ENCODE measurements at regions not wholly inside any gene's neighbourhood (a gene's known extent, or its start where the extent isn't known, plus 50 kb on each side); places are given as distances from the start of the nearest gene placed in this dataset.
A peak's percentile ranks its signal among the peaks of the same experiment; 100 is the strongest.
"Not testable (repeated sequence)": the region's sequence is repeated elsewhere in the genome, so short reads cannot be mapped to it uniquely, and the experiment has no call there.

DNA sequence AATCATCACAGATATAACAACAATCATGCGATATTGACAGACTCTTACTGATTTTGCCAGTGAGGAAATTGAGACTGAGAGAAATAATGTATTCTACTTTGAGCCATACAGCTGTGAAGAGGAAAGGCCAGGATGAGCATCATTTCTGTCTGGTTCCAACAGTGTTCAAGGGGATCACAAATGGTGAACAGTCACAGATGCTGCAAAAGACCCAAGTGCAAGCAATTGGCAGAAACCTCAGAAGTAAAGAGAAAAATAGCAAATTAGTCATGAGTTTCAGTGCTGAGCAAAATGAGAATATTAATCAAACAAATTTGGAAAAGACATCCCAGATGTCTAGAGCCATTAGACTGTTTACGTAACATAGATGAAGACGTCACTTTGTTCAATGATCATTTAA is 114.1 kb downstream of the RAB38 start:
- DNase-seq (ENCODE audit: low spot score): no peak

- no peak for DNase-seq (ENCODE audit: low spot score)
These were observed 115.9 kb downstream of the RAB38 start for GRCh38 chr11:88059326-88059725.

DNA sequence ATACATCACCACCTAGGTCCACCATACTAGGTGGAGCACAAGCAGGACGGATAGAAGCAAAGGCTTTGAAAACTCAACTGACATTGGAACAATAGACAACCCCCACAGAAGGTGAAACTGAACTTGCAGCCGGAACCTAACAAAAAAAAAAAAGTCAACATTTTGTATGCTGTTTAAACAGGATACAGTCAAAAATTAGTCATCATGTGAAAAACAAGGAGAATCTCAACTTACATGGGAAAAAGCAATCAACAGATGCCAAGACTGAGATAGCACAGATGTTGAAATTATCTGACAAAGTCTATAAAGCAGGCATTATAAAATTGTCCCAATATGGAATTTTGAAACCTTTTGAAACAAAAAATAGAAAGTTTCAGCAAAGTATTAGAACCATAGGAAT is 123.8 kb downstream of the RAB38 start:
- no peak for DNase-seq (ENCODE audit: low spot score)

DNA sequence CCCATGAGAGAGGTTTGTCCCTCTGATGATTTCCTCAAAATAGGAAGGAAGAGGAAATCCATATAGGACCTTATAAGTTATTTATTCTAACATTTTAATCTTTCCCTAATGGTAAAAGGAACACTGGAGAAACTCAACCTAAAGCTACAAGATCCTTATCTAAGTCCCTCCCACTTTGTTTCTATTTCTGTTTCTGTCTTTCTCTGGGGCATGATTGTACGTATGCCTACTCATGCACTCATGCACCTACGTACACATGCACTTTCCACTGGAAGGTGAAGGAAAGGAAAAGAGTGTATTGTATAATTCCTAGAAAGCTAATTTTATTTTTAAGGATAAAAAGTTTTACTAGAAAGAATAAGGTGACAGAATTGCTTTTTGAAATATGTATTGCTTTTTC is 125.0 kb downstream of the RAB38 start:
- DNase-seq (ENCODE audit: low spot score): no peak

DNA sequence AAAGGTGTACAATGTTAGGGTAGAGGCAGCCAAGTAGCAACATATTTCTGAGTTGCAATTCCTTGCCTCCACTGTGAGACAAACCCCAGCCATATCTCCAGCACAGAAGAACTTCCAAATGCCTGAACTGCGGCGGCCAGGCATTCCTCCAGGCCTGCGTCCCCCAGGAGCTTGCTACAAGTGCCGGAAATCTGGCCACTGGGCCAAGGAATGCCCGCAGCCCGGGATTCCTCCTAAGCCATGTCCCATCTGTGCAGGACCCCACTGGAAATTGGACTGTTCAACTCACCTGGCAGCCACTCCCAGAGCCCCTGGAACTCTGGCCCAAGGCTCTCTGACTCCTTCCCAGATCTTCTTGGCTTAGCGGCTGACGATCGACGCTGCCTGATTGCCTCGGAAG is 130.0 kb downstream of the RAB38 start:
- DNase-seq (ENCODE audit: low spot score): not testable (repeated sequence)

DNA sequence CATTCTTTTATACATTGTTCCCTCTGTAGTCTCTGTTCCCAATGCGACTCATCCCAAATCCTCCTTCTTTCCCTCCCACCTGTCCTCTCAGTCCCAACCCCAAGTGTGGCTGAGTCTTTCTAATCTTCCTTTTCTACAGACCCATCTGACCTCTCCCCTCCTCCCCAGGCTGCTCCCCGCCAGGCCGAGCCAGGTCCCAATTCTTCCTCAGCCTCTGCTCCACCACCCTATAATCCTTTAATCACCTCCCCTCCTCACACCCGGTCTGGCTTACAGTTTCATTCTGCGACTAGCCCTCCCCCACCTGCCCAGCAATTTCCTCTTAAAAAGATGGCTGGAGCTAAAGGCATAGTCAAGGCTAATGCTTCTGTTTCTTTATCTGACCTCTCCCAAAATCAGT is 130.6 kb downstream of the RAB38 start:
- not testable (repeated sequence) for DNase-seq (ENCODE audit: low spot score)

GRCh38 chr11:88043149-88043548 is 132.1 kb downstream of the RAB38 start:
- DNase-seq (ENCODE audit: low spot score): no peak

DNA sequence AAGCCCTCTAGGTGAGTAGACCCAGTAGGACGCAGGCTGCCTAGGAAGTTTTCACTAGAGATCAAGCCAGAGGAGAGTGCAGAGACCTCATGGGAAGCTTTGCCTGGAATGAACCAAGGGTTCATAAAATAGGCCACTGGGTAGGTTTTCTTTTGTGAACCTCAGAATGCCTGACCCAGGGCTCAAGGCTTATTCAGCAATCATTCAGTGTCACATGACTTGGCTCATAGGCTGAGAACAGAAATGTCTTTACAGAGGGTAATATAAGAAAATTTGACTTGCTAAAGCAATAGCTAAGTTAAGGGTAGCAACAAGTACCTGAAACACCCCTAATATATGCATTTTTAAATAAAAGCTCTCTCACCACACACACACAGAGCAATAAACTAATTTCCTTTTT is 132.6 kb downstream of the RAB38 start:
- DNase-seq (ENCODE audit: low spot score): no peak

- no peak for DNase-seq (ENCODE audit: low spot score)
These were observed 133.0 kb downstream of the RAB38 start for GRCh38 chr11:88042238-88042637.

DNA sequence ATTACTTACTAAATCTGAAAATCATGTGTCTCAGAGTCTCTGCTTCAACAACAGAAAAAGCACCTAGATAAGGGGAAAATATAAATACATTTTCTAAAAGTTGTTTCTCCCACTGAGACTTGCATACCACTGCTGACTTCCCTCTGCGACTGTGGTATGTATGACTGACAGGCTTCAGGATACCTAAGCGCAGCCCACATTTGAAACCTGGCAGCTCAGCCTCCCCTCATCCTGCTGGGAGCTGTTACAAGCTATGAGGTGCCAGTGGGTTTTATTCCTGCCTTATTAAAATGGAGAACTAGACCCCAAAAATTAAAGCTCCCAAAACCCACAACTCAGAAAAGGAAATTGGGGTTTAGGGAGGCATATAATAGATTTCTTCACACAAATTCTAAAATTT is 133.6 kb downstream of the RAB38 start:
- DNase-seq (ENCODE audit: low spot score): no peak

- no peak for DNase-seq (ENCODE audit: low spot score)
These were observed 135.1 kb downstream of the RAB38 start for GRCh38 chr11:88040148-88040496.

DNA sequence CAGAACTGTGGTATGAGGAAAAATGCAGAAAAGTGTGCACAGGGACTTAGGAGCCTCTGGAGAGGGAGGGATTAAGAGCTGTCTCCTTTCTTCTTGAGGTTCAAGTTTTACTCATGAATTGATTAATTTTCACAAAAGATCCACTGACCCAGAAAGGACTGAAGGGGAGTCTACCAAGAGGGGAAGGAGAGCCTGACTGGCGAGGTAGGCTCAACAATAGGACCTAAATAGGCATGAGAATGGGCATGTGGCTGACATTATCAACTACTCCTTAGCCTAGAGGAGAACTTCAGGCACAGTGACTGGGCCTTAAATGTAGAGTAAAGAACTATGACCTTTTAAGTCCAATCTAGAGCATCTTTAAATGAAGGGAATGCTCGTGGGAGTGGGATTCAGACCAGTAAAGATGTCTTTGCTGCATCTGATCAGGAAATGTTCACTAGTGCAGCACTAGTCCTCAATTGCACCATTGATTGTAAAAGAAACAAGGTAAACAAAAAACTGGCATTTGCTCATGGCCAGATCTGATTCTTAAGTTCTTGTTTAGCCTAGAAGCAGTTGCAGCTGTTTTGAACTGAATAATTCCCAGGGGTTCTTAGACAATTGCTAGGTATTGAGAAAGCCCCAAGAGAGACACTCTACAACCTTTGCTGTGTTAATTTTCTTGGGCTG is 135.6 kb downstream of the RAB38 start:
- no peak for DNase-seq (ENCODE audit: low spot score)

GRCh38 chr11:88038063-88038462 is 137.2 kb downstream of the RAB38 start:
- DNase-seq (ENCODE audit: low spot score): no peak

GRCh38 chr11:88036701-88037100 is 138.5 kb downstream of the RAB38 start:
- DNase-seq (ENCODE audit: low spot score): no peak

GRCh38 chr11:88035271-88035670 is 140.0 kb downstream of the RAB38 start:
- DNase-seq (ENCODE audit: low spot score): no peak

DNA sequence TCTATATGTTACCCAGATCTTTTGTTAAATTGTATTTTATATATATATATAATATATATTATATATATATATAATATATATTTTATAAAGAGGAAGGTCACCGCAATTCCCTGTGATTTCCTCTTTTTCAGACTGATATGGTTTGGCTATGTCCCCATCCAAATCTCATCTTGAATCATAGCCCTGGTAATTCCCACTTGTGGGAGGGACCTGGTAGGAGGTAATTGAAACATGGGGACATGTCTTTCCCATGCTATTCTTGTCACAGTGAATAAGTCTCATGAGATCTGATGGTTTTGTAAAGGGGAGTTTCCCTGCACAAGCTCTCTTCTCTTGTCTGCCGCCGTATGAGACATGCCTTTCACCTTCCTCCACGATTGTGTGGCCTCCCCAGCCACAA is 157.6 kb downstream of the RAB38 start:
- DNase-seq (ENCODE audit: low spot score): no peak

GRCh38 chr11:88016392-88017170 is 158.7 kb downstream of the RAB38 start:
- DNase-seq (ENCODE audit: low spot score): peak; percentile 78

DNA sequence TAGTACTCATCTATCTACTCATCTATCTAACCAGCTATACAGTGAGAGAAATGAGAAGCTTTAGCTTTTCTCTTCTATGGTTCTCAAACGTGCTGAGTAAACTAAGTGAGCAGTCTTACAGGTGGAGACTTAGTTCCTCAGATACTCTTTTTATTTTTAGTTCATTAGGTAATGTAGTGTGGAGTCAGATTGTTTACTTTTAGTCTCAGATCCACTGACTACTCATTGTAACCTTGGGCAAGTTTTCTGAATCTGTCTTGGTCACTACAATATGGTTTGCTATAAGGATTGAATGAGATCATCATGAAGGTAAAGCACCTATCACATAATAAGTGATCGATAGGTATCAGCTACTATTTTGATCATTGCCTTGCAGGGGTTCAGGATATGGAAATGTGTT is 160.1 kb downstream of the RAB38 start:
- no peak for DNase-seq (ENCODE audit: low spot score)

GRCh38 chr11:88013508-88014065 is 161.7 kb downstream of the RAB38 start:
- DNase-seq (ENCODE audit: low spot score): no peak

GRCh38 chr11:88012456-88012855 is 162.8 kb downstream of the RAB38 start:
- no peak for DNase-seq (ENCODE audit: low spot score)

DNA sequence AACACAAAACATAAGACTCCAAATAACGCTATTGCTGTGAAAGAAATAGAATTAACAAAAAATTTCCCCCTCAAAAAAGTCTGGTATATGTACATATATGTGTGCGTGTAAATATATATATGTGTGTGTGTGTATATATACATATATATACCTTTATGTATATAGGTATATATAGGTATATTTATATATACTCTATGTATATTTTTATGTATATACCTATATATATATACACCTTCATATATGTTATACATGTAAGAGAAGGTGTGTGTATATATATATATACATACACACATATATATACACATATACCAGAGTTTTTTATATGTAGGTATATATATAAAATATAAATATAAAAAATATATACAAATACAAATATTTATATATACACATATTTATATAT is 199.2 kb downstream of the RAB38 start:
- DNase-seq (ENCODE audit: low spot score): no peak

GRCh38 chr11:87974797-87975196 is 200.4 kb downstream of the RAB38 start:
- DNase-seq (ENCODE audit: low spot score): no peak

- no peak for DNase-seq (ENCODE audit: low spot score)
These were observed 203.1 kb downstream of the RAB38 start for GRCh38 chr11:87972133-87972532.

DNA sequence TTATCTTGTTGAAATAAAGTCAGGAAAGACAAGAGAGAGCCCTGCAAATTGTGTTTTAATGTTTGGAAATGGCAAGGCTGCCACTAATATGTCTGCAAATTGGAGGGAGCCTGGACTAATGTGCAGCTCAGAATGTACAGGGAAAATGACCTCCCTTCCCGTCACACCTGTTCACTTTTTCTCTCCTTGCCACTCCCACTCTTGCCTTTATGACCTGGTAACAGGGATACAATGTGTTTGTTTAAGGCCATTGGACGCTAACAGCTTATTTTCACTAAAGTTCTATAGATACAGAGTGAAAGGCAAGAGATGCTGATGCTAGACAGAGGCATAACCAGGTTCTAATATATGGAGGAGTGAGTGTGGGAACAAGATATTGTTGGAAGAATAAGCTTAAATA is 203.9 kb downstream of the RAB38 start:
- no peak for DNase-seq (ENCODE audit: low spot score)
